CD4-positive, alpha-beta T cell (primary cell): ENCODE measurements at regions not wholly inside any gene's neighbourhood (a gene's known extent, or its start where the extent isn't known, plus 50 kb on each side); places are given as distances from the start of the nearest gene placed in this dataset.

Source experiments
- ATAC-seq: fragments of 200-7000 bp; cut with Tn5 transposase; one replicate; pipeline ENCODE4 v1.10.0; 2022; ENCODE audit warnings: mild to moderate bottlenecking; ENCODE audit not compliant: poor library complexity
- CTCF ChIA-PET: fragments of 350-600 bp; sonication (Branson Sonifier 250); formaldehyde crosslinking; loops from one replicate; lab custom pipeline; 2021; ENCODE audit warnings: antibody characterized with exemption, inconsistent platforms; lab: Charles Lee
- POLR2A ChIA-PET: fragments of 350-600 bp; sonication (Branson Sonifier 250); formaldehyde crosslinking; loops from one replicate; lab custom pipeline; 2021; ENCODE audit warnings: antibody characterized with exemption, inconsistent platforms; lab: Charles Lee
- DNase-seq, 14 experiments: peaks; one replicate each; pipeline ENCODE4 v3.0.0-alpha.2; 2013 to 2020; ENCODE audit warnings: mixed read lengths in 2 of 14
- H3K27ac ChIP-seq, 2 donors: one replicate each; pipeline versions ENCODE4 v1.5.1 to v1.7.0; 2013; ENCODE audit warnings: low read length in 2 of 2, low read depth in 1 of 2, mild to moderate bottlenecking in 1 of 2
- H3K27me3 ChIP-seq, 2 experiments: 1 replicate in 1 of 2; 2 replicates in 1 of 2; pipeline versions ENCODE4 v1.6.1 to v1.7.0; 2013; ENCODE audit warnings: low read length in 2 of 2, control low read depth in 1 of 2, mild to moderate bottlenecking in 1 of 2, moderate library complexity in 1 of 2; ENCODE audit not compliant: insufficient read depth in 2 of 2, control insufficient read depth in 1 of 2
- H3K36me3 ChIP-seq: one replicate; pipeline ENCODE4 v1.6.1; 2013; ENCODE audit warnings: low read length, control low read depth; ENCODE audit not compliant: insufficient read depth
- H3K4me1 ChIP-seq: one replicate; pipeline ENCODE4 v1.6.1; 2013; ENCODE audit warnings: low read length, control low read depth; ENCODE audit not compliant: insufficient read depth
- H3K4me3 ChIP-seq: one replicate; pipeline ENCODE4 v1.5.1; 2013; ENCODE audit warnings: mild to moderate bottlenecking, low read length, moderate library complexity
- H3K9me3 ChIP-seq, 2 experiments: 1 replicate in 1 of 2; 2 replicates in 1 of 2; pipeline versions ENCODE4 v1.6.1 to v1.7.0; 2013; ENCODE audit warnings: low read length in 2 of 2, mild to moderate bottlenecking in 2 of 2, control low read depth in 1 of 2, moderate library complexity in 1 of 2; ENCODE audit not compliant: control insufficient read depth in 1 of 2, insufficient read depth in 1 of 2
- H3K27ac Mint-ChIP-seq: one replicate; pipeline ENCODE4 v1.8.0; 2020; ENCODE audit warnings: mixed read lengths
- H3K27me3 Mint-ChIP-seq: one replicate; pipeline ENCODE4 v1.8.0; 2021; ENCODE audit warnings: mixed read lengths
- H3K36me3 Mint-ChIP-seq: one replicate; pipeline ENCODE4 v1.8.0; 2021; ENCODE audit warnings: low read depth, mixed read lengths
- H3K4me1 Mint-ChIP-seq: one replicate; pipeline ENCODE4 v1.8.0; 2021; ENCODE audit warnings: low read depth, mixed read lengths
- H3K4me3 Mint-ChIP-seq: one replicate; pipeline ENCODE4 v1.8.0; 2020; ENCODE audit warnings: mild to moderate bottlenecking, mixed read lengths
- H3K9me3 Mint-ChIP-seq: one replicate; pipeline ENCODE4 v1.8.0; 2020; ENCODE audit warnings: mixed read lengths
- intact Hi-C, 2 experiments: fragments of 100-400 bp; cut with DNase I in 1 of 2; cut with micrococcal nuclease in 1 of 2; formaldehyde crosslinking; loops; one replicate each; pipeline versions ENCODE4 v1.15.1 to v1.9.0; 2023 to 2025; cut with DNase I, micrococcal nuclease
- TF ChIP-seq, protein P1 (sequence below): fragments of 200-600 bp; IDR thresholded peaks from one replicate; pipeline ENCODE4 v1.8.0; 2022; ENCODE audit warnings: antibody characterized with exemption, mild to moderate bottlenecking

- Histone ChIP-seq H3K36me3 (no peaks in the 10 kb centered on the region), H3K4me3 (no peak overlapping the region), H3K27ac (no peak overlapping the region), H3K9me3 (peaks cover 0 to 3% of the 10 kb centered on the region in 2 experiments), H3K27me3 (no peaks in the 10 kb centered on the region), H3K4me1 (no peaks in the 10 kb centered on the region)
- no peaks in the 10 kb centered on the region for H3K36me3 Mint-ChIP-seq
- H3K4me3 Mint-ChIP-seq = no peak overlapping the region
- ChIA-PET CTCF (no interaction called here), POLR2A (no interaction called here)
- DNase-seq = no peak
- intact Hi-C loops = no loop called here
- TF ChIP-seq, protein P1, sequence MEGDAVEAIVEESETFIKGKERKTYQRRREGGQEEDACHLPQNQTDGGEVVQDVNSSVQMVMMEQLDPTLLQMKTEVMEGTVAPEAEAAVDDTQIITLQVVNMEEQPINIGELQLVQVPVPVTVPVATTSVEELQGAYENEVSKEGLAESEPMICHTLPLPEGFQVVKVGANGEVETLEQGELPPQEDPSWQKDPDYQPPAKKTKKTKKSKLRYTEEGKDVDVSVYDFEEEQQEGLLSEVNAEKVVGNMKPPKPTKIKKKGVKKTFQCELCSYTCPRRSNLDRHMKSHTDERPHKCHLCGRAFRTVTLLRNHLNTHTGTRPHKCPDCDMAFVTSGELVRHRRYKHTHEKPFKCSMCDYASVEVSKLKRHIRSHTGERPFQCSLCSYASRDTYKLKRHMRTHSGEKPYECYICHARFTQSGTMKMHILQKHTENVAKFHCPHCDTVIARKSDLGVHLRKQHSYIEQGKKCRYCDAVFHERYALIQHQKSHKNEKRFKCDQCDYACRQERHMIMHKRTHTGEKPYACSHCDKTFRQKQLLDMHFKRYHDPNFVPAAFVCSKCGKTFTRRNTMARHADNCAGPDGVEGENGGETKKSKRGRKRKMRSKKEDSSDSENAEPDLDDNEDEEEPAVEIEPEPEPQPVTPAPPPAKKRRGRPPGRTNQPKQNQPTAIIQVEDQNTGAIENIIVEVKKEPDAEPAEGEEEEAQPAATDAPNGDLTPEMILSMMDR = no peak
- ATAC-seq = no peak
- no peaks in the 10 kb centered on the region for H3K27me3 Mint-ChIP-seq
- no peaks in the 10 kb centered on the region for H3K4me1 Mint-ChIP-seq
- no peak overlapping the region for H3K27ac Mint-ChIP-seq
- H3K9me3 Mint-ChIP-seq = peaks cover 5% of the 10 kb centered on the region
Observed at GRCh38 chr21:25080141-25080540, 527.1 kb downstream of the MRPL39 start.

DNA sequence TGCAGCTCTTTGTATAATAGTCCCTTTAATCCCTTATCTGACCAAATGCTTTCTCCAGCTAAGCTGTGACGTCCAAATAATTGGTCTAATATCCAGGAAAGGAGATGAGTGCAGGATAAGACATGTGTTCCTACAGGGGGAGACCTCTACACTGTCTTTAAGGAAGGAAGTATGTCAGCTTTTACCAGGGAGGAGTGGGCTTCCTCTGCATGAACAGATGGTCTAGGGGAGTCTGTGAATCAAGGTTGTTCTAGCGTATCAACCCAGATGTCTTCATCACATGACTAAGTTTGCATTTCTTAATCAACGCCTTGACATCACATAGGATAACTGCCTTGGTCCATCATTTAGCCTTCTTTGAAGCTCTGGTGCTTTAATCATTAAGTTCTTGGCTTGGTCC lies 528.2 kb downstream of the MRPL39 start:
- H3K4me1 ChIP-seq = no peaks in the 10 kb centered on the region
- no peaks in the 10 kb centered on the region for H3K9me3 ChIP-seq
- DNase-seq (no peak), ATAC-seq (no peak)
- Mint-ChIP-seq H3K4me3 (no peak overlapping the region), H3K27me3 (no peaks in the 10 kb centered on the region), H3K9me3 (peaks cover 5% of the 10 kb centered on the region), H3K36me3 (no peaks in the 10 kb centered on the region), H3K27ac (no peak overlapping the region), H3K4me1 (no peaks in the 10 kb centered on the region)
- POLR2A ChIA-PET = no interaction called here
- CTCF ChIA-PET = no interaction called here
- TF ChIP-seq, protein P1 = no peak
- H3K4me3 ChIP-seq = no peak overlapping the region
- intact Hi-C loops = no loop called here
- H3K27me3 ChIP-seq = no peaks in the 10 kb centered on the region
- H3K36me3 ChIP-seq = no peaks in the 10 kb centered on the region
- no peak overlapping the region for H3K27ac ChIP-seq

GRCh38 chr21:25062061-25062460 lies 545.2 kb downstream of the MRPL39 start:
- POLR2A ChIA-PET = no interaction called here
- H3K4me1 Mint-ChIP-seq = no peaks in the 10 kb centered on the region
- H3K27ac Mint-ChIP-seq = no peak overlapping the region
- DNase-seq (no peak), ATAC-seq (no peak)
- no peaks in the 10 kb centered on the region for H3K27me3 Mint-ChIP-seq
- intact Hi-C loops = no loop called here
- no peaks in the 10 kb centered on the region for H3K9me3 ChIP-seq
- no peak overlapping the region for H3K27ac ChIP-seq
- H3K27me3 ChIP-seq = no peaks in the 10 kb centered on the region
- H3K36me3 Mint-ChIP-seq = no peaks in the 10 kb centered on the region
- H3K4me3 Mint-ChIP-seq = no peak overlapping the region
- TF ChIP-seq, protein P1 = no peak
- no peaks in the 10 kb centered on the region for H3K4me1 ChIP-seq
- CTCF ChIA-PET = no interaction called here
- peaks cover 5% of the 10 kb centered on the region for H3K9me3 Mint-ChIP-seq
- H3K36me3 ChIP-seq = no peaks in the 10 kb centered on the region
- H3K4me3 ChIP-seq = no peak overlapping the region
